Activated CD4-positive, alpha-beta T cell treated with anti-CD3 and anti-CD28 coated beads, Interleukin-10, Interleukin-2, amounts not matched to agents 100 ng/mL and 50 ng/mL, durations not matched to agents 16 hours and 8 hours (primary cell): ENCODE measurements at regions not wholly inside any gene's neighbourhood (a gene's known extent, or its start where the extent isn't known, plus 50 kb on each side); places are given as distances from the start of the nearest gene placed in this dataset.
"Not testable (repeated sequence)": the region's sequence is repeated elsewhere in the genome, so short reads cannot be mapped to it uniquely, and the experiment has no call there.

Experiments used
- DNase-seq: peaks from one replicate; pipeline ENCODE4 v3.0.0-alpha.2; 2020

DNA sequence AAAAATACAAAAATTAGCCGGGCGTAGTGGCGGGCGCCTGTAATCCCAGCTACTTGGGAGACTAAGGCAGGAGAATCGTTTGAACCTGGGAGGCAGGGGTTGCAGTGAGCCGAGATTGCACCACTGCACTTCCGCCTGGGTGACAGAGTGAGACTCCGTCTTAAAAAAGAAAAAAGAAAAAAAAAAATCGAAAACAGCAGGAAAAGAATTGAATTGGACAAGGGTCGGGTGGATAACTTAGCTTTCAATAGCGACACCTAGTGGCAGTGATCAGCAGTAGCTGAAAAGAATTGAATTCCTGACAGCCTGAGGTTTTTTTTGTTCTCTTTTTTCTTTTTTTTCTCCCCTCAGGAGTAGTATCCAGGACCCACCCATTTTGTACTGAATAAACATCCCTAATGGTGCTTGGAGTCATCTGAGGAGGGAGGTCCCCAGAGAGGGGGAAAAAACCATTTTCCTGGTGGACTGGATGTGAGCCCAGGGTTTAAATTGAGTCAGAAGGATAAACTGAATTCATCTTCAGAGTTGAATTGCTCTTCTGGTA lies 55.1 kb downstream of the CYCS start:
- peak; percentile 71 for DNase-seq

DNA sequence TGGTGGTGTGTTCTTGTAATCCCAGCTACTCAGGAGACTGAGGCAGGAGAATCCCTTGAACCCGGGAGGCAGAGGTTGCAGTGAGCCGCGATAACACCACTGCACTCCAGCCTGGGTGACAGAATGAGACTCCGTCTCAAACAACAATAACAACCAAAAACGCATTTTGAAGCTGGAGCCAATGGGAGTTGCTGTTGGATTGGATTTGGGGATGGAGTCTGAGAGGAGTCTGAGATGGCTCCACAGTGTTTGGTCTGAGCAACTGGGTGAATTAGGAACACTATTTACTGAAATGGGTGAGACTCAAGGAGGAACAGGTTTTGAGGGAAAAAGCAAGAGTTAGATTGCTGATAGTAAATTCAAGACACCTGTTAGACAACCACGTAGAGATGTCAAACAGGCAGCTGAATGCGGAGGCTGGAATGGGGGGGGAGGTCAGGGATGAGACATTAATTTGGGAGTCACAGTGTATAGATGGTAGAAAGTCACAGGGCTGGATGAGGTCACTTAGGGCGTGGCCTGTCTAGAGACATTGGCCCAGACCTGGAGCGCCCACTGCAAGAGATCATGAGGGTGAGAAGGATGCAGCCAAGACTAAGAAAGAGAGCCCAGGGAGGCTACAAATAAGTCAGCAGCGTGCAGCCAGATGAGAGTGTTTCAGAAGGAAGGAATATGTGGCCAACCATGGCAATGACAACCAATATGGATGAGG lies 56.4 kb downstream of the CYCS start:
- no peak for DNase-seq

DNA sequence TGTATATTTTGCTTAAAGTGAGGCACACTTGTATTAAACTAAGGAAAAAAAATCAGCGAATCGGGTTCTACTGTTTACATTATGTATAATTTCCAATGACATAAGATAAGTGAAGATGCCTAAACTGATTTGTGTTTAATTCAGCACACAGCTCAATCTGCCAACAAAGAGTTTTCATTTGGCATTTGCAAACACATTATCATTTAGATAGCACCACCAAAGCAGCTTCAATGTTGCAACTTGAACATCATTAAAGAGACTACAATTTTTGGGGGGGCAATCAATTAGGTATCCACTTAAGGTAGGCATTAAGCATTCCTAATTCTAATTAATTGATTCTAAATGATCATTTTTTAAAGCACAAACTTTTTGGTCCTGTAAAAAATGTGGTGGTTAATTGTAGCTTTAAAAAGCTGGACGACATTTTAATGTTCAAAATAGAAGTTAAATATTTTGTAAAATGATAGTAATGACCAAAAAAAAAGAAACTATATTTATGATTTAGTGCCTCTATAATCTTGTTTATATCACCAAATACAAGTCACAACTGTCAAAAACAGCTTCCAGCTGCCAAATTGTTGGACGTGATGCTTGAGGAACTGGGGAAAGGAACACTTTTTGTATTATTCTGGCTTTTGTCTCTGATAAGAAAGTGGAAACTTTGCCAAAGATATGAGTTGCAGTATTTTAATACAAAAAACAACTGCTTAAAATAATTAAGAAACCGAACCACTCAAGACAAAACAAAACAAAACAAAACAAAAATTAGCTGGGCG lies 57.1 kb downstream of the CYCS start:
- DNase-seq = no peak

DNA sequence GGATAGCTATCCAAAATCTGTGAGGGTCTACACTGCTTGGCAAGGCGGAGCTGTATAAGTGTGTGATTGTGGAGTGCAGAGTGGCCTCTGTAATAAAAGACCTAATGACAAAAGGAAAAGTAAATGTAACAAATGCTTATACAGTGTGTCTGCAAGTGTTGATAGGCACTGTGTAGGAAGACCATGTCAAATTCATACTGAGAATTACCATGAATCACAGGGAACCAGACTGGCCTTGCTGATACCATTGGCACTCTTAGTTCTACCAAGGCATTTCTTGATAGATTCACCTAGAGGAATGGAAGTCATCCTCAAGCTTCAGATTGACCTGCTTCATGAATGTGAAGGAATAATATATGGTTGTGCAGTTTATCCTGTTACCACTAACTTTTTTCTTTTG lies 58.8 kb downstream of the CYCS start:
- no peak for DNase-seq

DNA sequence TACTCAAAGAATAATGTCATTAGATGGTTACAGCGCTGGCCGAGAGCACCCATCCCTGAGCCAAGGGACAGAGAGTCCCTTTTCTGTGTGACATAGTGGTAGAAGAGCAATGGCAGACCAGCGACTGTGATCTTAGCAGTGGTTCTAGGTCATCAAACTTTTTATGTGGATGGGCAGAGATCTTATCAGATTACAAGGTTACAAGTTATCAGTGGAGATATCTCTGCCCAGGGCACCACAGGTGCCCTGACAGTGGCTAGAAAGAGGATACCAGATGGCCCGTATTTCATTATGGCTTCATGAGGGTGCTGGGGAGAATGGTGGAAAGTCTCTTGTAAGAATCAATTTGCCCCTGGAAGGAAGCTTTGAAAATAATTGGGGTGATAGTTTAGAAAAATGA lies 62.7 kb downstream of the CYCS start:
- DNase-seq = no peak

DNA sequence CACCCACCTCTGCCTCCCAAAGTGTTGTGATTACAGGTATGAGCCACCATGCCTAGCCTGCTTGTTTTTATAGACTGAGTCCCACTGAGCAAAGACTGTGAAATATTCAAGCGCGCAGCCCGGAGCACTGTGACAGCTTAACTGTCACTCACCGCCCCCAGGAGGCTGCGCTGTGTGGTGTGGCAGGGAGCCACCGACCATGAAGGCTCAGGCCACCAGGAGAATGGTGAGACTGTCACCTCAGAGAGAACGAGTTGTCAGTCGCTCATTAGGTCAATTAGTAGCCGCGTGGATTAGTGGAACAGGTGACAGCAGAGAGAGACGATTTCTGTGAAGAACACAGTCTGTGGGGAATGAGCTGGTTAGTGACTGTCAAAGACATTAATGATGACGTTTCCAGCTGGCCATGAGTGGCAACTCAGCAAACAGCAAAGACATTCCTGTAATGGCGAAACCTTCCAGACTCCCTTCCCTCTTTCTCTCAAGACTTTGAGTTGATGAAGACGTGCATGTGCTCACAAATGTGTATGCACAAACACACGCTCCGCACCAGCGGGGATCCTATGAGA lies 64.5 kb downstream of the CYCS start:
- no peak for DNase-seq

DNA sequence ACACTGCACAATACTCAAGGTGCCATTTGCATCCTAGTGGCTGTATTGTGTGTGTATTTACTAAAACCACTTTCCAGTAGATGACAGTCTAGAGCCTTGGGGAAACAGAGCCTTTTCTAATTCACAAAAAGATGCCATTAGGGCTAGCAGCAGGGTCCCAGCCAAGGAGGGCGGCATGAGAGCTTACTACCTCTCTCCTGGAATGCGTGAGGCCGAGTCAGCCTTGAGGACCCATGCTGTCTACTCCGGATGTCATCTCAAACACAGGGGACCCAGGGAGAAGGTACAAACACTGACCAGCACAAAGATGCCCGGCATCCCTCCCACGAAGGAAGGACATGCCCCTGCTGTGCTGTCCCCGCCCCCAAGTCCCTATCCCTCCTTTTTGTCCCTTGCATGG lies 65.5 kb downstream of the CYCS start:
- no peak for DNase-seq

DNA sequence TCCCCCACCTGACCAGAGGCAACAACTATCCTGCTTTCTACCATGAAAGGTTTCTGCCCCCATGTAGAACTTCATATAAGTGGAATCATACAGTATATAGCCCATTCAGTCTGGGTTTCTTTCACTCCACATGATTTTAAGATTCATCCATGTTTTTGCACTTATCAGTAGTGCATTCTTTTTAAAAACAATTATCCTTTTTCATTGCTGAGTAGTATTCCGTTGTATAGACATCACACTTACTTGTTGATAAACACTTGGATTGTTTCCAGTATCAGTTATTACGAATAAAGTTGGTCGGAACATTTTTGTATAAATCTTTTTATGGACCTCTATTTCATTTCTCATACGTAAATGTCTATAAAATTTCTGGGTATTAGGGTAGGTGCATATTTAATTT lies 68.7 kb downstream of the CYCS start:
- no peak for DNase-seq

DNA sequence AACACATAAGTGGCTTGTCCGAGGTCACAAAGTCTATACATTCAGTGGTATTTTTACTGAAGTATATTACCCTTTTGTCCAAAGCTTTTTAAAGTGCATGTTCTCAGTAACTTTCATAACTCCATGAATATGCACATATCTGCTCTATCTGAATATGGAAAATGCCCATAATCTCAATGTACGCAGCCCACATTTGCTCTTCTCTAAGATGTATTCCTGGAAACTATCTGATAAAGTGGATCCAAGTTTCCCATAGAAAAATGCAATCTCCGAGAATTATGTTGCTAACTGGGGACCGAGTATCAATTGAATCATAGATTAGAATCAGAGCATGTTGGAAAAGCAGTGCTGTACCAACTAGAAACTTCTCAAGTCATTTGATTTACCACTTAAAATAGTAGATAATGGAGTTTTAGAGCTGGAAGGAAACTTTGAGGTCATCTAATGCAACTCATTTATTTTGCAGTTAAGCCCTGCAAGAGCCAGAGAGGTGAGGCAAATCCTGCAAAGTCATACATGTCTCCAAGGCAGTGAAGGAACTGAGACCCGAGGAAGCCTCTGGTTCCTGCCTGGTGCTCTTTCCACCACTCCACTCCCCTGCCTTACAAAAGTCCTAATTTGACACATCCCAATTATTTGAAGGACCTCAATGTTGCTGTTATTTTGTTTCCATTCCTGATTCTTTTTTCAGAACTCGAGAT lies 69.4 kb downstream of the CYCS start:
- DNase-seq = no peak

DNA sequence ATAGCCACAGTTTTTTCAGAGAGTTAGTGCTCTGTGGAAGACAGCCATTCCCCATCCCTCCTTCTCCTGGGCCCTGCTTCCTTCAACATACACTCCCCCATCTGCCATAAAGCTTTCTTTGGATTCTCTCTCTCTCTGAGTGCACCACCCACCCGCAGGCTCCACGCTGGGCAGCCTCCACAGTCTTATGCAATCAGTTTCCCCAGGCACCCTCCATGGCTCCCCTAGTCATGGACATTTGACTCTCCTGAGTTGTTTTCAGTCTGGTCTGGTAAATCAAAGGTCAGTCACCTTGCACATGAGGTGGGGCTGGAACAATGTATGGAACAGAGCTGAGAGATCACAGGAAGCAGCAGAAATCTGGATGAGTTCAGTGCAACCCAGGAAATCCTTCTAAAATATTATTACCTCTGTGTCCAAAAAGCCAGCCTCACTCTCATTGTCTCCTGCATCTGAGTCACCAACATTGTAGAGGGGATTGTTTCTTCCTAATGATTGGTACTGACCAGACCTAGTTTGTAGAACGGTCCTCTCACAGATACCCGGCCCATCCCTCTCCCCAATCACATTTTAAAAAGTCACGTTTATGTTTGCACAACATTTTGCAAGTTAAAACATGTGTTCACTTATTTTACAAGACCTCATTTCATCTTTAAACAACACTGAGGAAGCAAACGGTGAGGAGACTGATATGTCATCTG lies 70.1 kb downstream of the CYCS start:
- DNase-seq = no peak

DNA sequence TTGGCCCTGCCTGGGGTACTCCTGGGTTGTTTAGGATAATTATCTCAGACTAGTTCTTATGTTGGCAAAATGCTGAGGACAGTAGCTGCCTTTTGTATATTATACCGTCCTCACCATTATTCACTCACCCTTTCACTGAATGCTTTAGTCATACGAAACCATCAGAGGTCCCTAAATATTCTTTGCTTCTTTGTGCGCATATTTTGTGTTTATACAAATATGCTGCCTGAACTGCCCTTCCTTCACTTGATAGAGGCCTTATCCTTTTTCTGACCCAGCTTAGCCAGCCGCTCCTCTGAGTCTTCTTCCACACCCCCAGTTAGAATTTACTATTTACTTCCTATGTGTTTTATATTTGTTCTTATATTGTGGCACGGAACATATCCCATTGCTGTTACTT lies 70.2 kb upstream of the OSBPL3 start:
- no peak for DNase-seq

DNA sequence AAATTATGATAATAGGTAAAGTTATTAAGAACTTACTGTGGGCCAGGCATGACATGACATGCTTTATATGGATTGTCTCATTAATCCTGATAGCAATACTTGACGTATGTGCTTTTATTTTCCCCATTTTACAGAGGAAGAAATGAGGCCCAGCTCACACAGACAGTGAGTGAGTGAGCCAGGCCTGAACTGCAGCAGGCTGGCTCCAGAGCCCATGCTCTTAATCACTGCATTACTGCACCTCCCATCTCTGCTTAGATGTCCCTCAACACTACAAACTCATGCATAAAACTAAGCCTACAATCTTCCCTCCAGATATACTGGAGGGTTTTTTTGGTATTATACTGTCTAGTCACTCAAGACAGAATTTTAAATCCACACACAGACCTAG lies 68.5 kb upstream of the OSBPL3 start:
- DNase-seq = no peak

DNA sequence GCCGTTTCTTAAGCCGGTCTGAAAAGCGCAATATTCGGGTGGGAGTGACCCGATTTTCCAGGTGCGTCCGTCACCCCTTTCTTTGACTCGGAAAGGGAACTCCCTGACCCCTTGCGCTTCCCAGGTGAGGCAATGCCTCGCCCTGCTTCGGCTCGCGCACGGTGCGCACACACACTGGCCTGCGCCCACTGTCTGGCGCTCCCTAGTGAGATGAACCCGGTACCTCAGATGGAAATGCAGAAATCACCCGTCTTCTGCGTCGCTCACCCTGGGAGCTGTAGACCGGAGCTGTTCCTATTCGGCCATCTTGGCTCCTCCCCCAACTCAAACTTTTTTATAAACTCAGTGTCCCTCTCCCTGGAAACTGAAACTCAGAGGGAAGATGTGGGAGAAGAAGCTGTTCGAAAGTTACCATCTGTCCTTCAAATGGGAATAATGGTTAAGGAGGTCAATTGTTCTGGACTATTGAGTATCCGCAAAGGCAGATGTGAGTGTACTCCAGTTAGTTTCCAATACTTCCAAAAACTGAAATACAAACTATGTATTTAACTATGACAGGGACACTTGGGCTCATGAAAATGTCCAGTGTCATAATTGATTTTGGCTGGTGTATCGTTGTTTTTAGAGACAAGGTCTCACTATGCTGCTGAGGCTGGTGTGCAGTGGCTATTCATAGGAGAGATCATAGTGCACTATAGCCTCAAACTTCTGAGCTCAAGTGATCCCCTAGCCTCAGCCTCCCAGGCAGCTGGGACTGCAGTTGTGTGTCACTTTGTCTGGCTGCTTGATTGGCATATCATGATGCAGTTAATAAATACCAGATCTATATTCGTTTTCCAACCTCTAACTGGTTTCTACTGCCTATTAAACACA lies 67.8 kb upstream of the OSBPL3 start:
- not testable (repeated sequence) for DNase-seq

DNA sequence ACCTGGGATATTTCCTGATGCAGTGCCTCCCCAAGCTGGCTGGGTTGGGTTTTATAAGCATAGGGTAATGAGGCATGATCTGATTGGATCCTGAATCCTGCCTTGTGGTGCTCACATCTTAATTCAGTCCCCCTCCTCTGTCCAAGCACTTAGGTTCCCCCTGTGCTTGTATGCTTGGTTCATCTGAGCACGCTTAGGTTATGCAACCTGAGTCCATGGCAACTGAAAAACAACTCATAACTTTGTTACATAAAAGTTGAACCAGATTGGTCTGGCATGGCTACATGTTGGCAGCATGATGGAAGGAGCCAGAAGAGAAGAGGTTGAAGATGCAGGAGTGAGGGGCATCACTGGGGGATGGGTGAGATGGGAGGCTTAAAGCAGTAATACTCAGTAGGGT lies 57.3 kb upstream of the OSBPL3 start:
- DNase-seq = no peak

DNA sequence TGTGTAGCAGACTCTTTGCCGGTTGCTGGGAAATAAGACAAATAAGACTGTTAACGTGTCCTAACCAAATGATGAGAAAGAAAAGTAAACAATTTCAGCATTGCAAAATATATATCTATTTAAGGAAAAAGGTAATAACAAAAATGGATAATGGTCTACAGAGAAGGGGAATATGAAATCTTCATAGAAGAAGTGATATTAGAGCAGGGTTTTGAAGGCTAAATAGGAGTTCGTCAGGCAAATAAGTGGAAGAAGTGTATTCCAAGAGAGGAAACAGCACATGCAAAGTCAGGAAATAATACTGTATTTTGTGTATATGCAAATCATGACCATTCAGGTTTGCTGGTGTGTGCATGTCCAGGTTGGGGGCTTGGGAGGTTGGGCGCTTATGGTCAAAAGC lies 55.3 kb upstream of the OSBPL3 start:
- DNase-seq = no peak

DNA sequence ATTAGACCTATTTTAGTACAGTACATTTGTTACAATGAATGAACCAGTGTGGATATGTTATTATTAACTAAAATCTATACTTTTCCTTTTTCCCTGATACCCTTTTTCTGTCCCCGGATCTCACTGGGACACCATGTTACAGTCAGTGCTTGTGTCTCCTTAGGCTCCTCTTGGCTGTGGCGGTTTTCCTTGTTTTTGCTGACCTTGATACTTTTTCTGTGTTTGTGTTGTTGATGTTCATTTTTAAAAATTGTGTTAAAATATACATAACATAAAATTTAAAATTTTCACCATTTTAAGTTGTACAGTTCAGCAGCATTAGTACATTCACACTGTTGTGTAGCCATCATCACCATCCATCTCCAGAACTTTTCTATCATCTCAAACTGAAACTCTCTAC lies 54.2 kb upstream of the OSBPL3 start:
- no peak for DNase-seq

DNA sequence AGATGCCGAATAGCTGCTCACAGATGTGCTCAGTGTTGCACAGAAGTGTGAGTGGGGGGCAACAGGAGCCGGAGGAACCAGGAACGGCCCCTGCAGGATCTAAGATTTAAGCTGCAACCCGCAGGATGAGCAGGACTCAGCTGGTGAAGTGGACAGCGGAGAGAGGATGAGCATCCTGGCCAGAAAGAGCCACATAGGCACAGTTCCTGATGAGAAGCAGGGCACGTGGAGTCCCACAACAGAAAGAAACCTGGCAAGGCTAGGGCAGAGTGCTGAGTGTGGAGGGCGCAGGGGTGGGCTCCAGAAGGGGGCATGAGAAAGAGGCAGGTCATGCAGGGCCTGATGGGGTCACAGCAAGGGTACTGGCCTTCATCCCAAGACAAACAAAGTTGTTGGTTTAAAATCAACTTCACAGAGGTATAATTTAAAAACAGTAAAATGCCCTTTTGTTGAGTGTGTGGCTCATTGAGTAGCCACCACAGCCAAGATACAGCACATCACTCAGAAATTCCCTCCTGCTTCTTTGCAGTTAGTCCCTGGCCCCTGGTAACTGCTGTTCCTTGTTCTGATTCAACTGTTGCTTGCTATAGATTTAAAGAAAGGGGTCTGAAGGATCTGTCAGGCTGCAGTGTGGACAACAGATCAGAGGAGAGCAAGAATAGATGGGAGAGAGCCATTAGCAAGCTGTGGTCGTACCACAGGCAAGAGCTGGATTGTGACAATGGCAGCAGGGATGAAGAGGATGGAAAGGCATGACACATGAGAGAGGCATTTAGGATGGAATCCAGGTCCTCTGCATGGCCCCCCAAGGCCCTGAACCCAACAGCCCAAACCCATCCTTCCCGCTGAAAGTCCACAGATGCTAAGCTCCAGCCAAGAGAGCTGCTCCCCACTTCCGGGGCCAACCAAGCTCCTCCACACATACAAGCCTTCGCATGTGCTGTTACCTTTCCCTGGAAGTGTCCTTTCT lies 53.1 kb upstream of the OSBPL3 start:
- no peak for DNase-seq

DNA sequence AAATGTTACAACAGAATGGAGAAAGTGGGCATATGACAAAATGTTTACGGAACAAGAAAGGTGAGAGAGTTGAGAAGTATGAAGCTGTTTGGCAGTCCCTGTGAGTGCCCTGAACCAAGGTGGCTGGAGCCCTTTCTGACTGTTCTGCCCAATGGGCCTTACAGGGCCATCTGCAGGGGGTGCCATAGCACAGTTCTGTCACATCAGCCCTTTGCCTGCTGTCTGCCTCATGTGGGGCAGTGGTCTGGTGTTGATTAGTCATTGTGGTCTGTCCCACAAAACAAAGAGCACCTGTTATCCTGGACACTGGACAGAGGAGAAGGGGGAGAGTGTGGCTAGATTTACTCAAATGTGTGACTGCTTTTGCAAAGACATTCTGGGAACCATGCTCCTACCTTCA lies 51.5 kb upstream of the OSBPL3 start:
- peak; percentile 6 for DNase-seq

DNA sequence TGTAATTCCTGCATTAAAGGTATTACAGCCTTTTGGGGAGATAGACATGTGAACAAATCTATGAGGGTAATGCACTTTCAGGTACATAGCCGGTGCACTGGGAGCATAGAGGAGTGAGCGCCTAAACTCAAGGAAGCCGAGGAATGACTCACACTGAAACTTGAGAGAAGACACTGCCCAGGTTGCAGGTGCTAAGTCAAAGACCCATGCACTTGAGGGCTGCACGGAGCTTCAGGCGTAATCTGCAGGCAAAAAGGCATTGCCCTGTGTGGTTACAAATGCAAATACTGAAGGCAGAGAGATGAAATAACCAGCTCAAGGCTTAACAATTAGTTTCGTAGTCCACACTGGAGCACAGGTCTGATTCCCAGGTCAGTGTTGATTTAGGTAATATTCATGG lies 51.0 kb upstream of the OSBPL3 start:
- peak; percentile 21 for DNase-seq
